ENCODE measurements at regions not wholly inside any gene's neighbourhood (a gene's known extent, or its start where the extent isn't known, plus 50 kb on each side); places are given as distances from the start of the nearest gene placed in this dataset.

DNA sequence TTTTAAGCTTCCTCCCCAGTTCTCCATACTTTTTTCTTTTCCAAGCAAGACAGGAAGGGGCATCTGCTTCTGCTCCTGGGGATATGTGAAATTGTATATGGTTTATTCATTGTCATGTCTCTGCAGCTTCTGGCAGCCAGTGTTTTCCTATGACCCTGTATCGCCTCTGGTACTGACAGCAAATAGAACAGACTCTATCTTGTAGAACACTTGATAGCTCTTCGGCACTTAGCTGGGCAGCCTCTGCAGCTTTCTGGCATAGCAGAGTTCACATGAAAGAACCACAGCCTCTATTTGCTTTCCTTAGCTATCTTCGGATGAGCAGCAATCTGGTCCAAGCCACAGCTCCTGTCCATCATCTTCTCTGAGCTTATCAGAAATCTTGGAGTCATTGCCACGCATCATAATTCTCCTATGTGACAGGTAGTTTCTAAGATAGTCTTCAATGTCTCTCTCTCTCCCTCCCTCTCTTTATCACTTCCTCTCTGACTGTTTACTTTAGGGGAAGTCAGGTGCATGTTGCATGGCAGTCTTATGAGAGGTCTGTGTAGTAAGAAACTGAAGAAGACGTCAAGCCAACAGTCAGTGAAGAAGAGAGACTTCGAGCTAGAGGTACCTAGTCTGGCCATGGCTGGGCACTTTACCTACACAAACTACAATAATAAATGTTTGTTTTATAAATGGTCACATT lies 627.7 kb upstream of the CDH2 start:
- Mint-ChIP-seq H3K27me3 (ENCODE audit: insufficient read depth, unreplicated experiment) (no peaks in the 10 kb centered on the region), H3K9me3 (ENCODE audit: unreplicated experiment) (no peaks in the 10 kb centered on the region), H3K4me1 (ENCODE audit: insufficient read depth, unreplicated experiment) (no peaks in the 10 kb centered on the region), H3K36me3 (ENCODE audit: insufficient read depth, unreplicated experiment) (peaks cover 7% of the 10 kb centered on the region), H3K27ac (ENCODE audit: low read depth, unreplicated experiment) (no peak overlapping the region), H3K4me3 (ENCODE audit: unreplicated experiment) (no peak overlapping the region)
- intact Hi-C loops (cut with micrococcal nuclease): no loop called here
- no peak for DNase-seq (ENCODE audit: unreplicated experiment)
- TF ChIP-seq, protein P1, sequence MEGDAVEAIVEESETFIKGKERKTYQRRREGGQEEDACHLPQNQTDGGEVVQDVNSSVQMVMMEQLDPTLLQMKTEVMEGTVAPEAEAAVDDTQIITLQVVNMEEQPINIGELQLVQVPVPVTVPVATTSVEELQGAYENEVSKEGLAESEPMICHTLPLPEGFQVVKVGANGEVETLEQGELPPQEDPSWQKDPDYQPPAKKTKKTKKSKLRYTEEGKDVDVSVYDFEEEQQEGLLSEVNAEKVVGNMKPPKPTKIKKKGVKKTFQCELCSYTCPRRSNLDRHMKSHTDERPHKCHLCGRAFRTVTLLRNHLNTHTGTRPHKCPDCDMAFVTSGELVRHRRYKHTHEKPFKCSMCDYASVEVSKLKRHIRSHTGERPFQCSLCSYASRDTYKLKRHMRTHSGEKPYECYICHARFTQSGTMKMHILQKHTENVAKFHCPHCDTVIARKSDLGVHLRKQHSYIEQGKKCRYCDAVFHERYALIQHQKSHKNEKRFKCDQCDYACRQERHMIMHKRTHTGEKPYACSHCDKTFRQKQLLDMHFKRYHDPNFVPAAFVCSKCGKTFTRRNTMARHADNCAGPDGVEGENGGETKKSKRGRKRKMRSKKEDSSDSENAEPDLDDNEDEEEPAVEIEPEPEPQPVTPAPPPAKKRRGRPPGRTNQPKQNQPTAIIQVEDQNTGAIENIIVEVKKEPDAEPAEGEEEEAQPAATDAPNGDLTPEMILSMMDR (IDR thresholded peaks at IDR 0.05; ENCODE audit: unreplicated experiment): no peak
- no TSS peak for BruUV-seq (replicated peaks)
- ChIA-PET POLR2A (no interaction called here), CTCF (interaction anchor here (0.7 to 1.1 kb wide), 3 partner anchors 8 to 360 kb away, joined by 3 to 6 read pairs (median 4); no protein-coding TSS in a partner anchor)

DNA sequence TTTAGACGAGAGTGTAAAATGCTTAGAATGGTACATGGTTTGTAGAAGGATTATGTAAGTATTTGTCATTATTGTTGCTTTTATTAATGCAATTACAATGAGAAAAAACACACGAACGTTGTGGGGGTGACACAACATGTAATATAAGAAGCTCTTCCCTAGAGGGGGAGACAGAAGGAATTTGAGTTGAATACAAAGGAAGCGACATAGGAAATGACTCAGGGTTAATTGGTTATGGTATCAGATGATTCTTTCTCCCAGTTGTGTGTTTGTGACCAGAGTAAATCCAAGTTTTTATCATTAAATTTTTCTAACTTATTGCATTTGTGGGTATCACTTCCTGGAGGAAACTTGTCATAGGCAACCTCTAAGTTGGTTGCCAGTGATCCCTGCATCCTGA lies 625.6 kb upstream of the CDH2 start:
- Mint-ChIP-seq H3K4me3 (ENCODE audit: unreplicated experiment) (no peak overlapping the region), H3K27me3 (ENCODE audit: insufficient read depth, unreplicated experiment) (no peaks in the 10 kb centered on the region), H3K27ac (ENCODE audit: low read depth, unreplicated experiment) (no peak overlapping the region), H3K9me3 (ENCODE audit: unreplicated experiment) (no peaks in the 10 kb centered on the region), H3K36me3 (ENCODE audit: insufficient read depth, unreplicated experiment) (peaks cover 7% of the 10 kb centered on the region), H3K4me1 (ENCODE audit: insufficient read depth, unreplicated experiment) (no peaks in the 10 kb centered on the region)
- intact Hi-C loops (cut with micrococcal nuclease): no loop called here
- DNase-seq (ENCODE audit: unreplicated experiment): no peak
- TF ChIP-seq, protein P1 (IDR thresholded peaks at IDR 0.05; ENCODE audit: unreplicated experiment): no peak
- ChIA-PET POLR2A (no interaction called here), CTCF (interaction anchor here (0.8 kb wide), 1 partner anchor 25 kb away, joined by 3 read pairs; no protein-coding TSS in a partner anchor)
- BruUV-seq (replicated peaks): no TSS peak

DNA sequence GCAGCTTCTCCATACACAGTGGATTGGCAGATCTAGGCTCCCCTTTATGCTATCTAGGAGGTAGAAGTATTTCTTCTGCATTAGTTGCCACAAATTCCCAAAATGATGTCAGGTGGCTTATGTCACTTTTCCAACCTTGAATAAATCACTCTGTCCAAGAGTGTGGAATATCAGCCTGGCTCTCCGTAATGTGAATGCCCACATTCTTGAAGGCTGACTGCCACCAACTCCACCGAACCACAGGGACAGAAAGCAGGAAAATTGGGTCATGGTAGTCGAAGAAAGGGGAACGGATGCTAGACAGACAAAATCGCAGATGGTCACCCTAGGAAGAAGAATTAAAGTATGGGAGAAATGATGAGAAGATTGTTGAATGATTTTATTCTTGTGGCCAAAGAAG lies 624.9 kb upstream of the CDH2 start:
- no TSS peak for BruUV-seq (replicated peaks)
- no peaks in the 10 kb centered on the region for H3K27me3 Mint-ChIP-seq (ENCODE audit: insufficient read depth, unreplicated experiment)
- TF ChIP-seq, protein P1 (IDR thresholded peaks at IDR 0.05; ENCODE audit: unreplicated experiment): no peak
- H3K9me3 Mint-ChIP-seq (ENCODE audit: unreplicated experiment): no peaks in the 10 kb centered on the region
- intact Hi-C loops (cut with micrococcal nuclease): no loop called here
- H3K4me3 Mint-ChIP-seq (ENCODE audit: unreplicated experiment): no peak overlapping the region
- ChIA-PET POLR2A (no interaction called here), CTCF (no interaction called here)
- DNase-seq (ENCODE audit: unreplicated experiment): no peak
- H3K36me3 Mint-ChIP-seq (ENCODE audit: insufficient read depth, unreplicated experiment): peaks cover 7% of the 10 kb centered on the region
- H3K4me1 Mint-ChIP-seq (ENCODE audit: insufficient read depth, unreplicated experiment): no peaks in the 10 kb centered on the region
- no peak overlapping the region for H3K27ac Mint-ChIP-seq (ENCODE audit: low read depth, unreplicated experiment)

DNA sequence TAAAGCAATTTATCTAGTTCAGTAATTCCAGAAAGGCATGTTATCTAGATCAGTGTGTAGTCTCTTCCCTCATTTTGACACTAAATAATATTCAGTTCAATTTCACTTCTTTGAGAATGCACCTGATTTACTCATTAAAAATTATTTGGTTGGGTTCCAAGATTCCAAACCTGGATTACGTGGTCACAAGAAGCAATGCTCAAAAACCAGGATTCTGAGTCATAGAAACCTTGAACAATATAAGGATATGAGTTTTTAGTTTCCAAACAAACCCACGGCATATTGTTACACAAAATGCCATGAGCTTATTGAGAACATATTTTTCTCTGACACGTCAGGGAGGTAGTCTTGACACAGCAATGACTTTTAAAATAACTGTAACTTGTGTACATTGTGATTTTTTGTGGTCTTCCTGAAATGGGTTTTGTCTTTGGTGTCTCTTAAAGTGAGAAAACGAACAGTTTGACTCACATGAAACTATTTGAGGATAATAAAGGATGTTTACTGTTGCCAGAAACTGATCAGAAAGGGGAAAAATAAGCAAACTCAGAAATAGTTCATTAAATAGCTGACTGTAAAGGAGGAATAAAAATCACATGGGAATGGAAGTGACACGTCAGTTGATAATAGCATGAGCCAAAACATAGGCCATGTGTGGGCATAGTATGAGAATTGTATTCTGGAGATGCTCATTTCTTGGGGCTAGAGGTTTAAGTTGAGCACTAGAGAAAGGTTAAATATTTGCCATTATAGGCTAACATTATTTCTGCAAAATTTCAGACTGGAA lies 617.7 kb upstream of the CDH2 start:
- peak overlapping the region; percentile 49 for H3K4me3 Mint-ChIP-seq (ENCODE audit: unreplicated experiment)
- peaks cover 42% of the 10 kb centered on the region for H3K4me1 Mint-ChIP-seq (ENCODE audit: insufficient read depth, unreplicated experiment)
- intact Hi-C loops (cut with micrococcal nuclease): no loop called here
- POLR2A ChIA-PET: interaction anchor here (0.5 to 1.6 kb wide), 4 partner anchors 27 to 1102 kb away, joined by 3 to 4 read pairs (median 3); no protein-coding TSS in a partner anchor
- TF ChIP-seq, protein P1 (IDR thresholded peaks at IDR 0.05; ENCODE audit: unreplicated experiment): no peak
- no peaks in the 10 kb centered on the region for H3K9me3 Mint-ChIP-seq (ENCODE audit: unreplicated experiment)
- peak; percentile 88 for DNase-seq (ENCODE audit: unreplicated experiment)
- CTCF ChIA-PET: interaction anchor here (0.7 kb wide), 1 partner anchor 17 kb away, joined by 3 read pairs; no protein-coding TSS in a partner anchor
- no peaks in the 10 kb centered on the region for H3K36me3 Mint-ChIP-seq (ENCODE audit: insufficient read depth, unreplicated experiment)
- no TSS peak for BruUV-seq (replicated peaks)
- H3K27me3 Mint-ChIP-seq (ENCODE audit: insufficient read depth, unreplicated experiment): no peaks in the 10 kb centered on the region
- peak overlapping the region; percentile 96 for H3K27ac Mint-ChIP-seq (ENCODE audit: low read depth, unreplicated experiment)

Measured in MCF 10A (cell line).